ELR (cell line): ENCODE measurements at regions not wholly inside any gene's neighbourhood (a gene's known extent, or its start where the extent isn't known, plus 50 kb on each side); places are given as distances from the start of the nearest gene placed in this dataset.

Experiments
- DNase-seq: peaks from one replicate; pipeline ENCODE4 v3.0.0-alpha.2; 2015; ENCODE audit warnings: low read depth

DNA sequence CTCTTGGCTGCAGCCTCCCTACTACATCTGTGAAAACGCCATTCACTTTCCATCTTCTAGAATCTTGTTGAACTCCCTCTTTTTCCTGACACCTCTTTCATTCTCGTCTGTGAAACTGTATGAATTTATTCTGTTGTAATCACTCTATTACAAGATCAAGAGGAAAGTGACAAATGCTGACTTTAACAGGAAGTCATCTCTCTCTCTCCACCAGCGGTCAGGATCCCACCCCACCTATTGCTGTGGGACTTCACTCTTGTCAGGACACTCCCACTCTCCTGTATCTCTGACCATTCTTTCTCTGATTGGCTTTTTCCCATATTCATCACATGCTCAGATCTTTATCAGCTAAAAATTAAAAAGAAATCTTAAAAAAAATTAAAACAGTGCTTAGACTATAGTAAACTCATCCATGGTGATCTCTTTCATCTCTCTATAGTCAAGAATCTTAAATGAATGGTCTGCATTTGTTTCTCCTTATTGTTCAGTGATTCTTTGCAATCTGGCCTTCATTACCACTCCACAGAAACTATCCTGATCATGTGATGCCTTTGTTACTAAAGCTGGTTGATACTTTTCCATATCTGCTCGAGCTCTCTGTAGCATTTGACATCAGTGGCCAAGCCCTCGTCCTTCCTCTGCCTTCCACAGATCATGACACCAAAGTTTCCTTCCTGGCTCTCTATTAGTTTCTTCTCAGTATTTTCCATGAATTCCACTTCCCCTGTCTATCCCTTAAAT is 113.6 kb downstream of the UCHL5 start:
- DNase-seq = no peak

DNA sequence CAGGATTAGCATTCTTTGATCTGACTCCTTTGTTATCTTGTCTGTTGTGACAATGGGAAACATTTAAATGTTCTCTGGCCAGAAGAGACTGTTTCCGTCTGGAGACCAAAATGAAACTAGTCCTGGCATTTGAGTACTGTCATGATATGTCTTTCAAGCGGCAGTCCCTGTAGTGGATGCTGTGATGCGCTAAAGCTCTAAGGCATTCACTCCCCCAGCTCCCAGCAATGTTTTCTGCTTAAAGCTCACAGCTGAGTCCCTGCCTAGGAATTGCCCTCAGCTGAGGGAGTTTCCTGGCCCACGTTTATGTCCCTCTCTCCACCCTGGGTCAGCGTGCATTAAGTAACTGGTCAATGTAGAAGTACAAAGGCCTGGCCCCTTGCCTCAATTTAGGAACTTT is 109.4 kb downstream of the UCHL5 start:
- DNase-seq = no peak

DNA sequence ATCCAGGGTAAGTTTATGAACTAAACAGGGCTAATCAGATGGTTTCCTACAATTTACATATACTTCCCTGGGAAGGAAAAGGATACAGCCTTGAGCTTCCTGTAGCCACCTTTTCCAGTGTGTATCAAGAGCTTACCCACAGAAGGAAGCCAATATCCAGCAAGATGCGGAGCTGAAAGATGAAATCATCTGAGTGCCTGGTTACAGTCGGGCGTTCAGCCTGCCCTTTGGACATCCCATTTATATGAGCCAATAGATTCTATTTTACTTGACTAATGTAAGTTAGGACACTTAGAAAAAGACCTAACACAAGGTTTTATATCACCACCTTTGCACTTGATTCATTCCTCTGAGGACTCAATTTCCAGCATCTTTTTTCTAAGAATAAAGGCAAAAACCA is 108.2 kb downstream of the UCHL5 start:
- DNase-seq = no peak

DNA sequence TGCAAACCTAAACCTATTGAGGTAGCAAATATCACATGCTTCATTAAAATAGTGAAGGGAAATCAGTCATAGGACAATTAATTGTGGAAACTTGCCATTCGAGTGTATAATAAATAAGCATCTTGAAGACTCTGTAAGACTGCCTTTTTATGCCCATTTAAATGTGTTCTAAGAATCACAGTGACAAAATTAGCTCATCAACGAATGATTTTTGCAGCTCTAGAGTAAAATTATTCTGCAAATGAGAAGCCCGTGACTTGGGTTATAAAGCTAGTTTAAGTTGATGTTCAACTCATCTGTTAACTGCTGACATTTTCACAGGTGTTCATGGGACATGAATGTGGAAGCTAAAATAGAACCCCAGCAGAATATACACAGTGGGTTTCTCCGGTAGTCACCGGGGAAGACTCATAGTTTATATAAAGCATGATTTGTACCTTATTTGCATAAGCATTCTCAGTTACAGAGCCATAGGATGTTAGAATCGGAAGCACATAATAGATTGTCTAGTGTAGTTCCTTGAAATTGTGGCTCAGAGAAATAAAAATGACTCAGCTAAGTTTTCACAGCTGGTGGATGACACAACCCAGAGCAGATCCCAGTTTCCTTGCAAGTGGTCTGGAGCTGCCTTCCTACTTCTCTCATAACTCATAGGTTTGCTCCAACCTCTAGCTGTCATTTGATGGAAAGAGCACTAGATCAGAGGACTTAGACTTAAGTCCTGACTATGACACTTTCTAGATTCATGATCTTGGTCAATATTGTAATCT is 107.3 kb downstream of the UCHL5 start:
- DNase-seq = peak; percentile 92

DNA sequence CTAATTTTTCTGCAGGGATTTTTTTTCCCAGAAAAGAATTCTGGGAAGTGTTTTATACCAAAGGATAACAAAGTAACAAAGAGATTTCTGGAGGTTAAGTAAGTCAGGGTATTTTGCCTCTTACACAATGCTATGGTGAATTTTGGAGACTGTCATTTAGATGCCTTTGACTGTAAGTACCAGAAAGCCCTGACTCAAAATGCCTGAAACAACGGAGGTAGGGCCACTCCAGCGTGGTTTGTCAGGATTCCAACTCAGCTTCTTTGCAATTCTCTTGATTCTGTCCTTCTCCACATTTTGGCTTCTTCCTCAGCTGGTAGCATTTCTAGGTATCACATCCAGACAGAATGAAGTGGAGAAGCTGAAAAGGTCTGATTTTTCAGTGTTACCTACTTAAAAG is 106.5 kb downstream of the UCHL5 start:
- DNase-seq = peak; percentile 15

DNA sequence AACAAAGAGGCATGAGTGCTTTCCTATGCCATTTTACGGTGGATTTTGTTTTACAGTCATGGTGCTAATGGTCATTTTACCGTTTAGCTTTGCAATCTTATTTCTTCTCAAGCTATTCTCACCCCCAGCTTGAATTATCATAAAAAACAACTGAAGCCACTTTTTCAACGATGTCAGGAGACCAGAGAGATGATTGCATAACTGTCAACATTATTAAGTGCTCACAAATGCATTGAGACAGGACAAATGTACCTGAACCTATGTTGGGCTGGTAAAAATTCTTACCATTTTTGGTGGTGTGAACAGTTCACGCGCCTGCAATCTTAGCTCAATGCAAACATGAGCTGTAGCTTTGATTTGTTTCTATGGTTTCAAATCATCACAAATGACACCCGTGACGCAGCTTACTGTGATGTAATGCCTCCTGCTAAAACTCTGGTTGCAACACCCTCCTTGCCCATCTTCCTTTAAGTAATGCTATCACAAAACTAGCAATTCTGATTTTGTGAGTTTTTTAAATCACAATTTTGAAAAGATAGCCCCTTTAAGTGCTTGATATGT is 104.4 kb downstream of the UCHL5 start:
- no peak for DNase-seq

DNA sequence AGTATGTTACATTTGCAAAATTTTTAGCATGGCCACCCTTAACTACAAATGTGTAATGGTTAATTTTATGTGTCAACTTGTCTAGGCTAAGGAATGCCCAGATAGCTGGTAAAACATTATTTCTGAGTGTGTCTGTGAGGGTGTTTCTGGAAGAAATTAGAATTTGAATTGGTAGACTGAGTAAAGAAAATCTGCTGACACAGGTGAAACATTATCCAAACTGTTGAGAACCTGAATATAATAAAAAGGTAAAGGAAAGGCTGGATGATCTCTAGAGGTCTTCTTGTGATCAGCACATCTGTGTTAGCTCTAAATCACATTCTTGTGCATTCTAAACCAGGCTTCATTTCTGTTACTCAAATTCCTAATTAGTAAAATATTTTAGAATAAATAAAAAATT is 100.8 kb downstream of the UCHL5 start:
- DNase-seq = no peak

DNA sequence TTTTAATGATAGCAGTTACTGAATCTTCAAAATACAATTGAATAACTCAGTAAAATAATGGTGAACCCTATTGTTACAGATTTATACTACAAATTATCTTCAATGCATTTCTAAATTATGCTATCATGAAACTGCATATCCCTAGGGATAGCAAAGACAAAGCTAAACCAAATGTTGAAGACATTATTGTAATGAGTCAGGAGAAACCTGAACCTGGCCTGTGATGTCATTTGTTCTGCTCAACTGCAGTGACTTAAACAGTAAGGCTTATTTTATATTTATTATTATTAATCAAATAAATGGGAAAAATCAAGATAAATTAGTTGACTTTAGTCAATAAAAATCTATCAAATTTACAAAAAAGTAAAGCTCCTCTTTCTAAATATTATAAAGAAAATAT is 100.3 kb downstream of the UCHL5 start:
- DNase-seq = no peak

DNA sequence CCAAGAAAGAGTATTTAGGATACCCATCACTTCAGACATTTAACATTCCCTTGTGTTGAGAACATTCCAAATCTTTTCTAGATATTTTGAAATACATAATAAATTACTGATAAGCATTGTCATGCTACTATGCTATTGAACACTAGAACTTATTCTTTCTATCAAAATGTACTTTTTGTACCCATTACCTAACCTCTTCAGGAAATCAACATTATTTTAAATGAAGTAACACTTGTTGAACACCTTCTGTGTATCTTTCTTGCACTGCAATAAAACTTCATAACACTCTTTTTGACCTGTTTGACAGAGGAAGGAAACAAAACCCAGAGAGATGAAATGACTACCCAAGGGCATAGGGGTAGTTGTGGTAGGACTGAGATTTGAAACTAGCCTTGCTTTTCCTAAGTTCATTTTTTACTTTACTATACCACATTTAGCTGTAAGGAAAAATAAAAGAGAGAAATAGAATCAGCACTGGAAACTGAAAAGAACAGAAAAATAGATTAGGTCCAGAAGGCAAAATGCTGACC is 99.4 kb downstream of the UCHL5 start:
- DNase-seq = no peak
